GM20000 (cell line): ENCODE measurements at regions not wholly inside any gene's neighbourhood (a gene's known extent, or its start where the extent isn't known, plus 50 kb on each side); places are given as distances from the start of the nearest gene placed in this dataset.

Experiments
- DNase-seq: peaks from one replicate; pipeline ENCODE4 v3.0.0; 2012; ENCODE audit warnings: low spot score
- CTCF ChIP-seq: IDR thresholded peaks from 2 replicates; pipeline ENCODE4 v1.5.1; 2012; ENCODE audit warnings: mild to moderate bottlenecking, control low read depth; ENCODE audit errors: extremely low read depth, missing control alignments

- DNase-seq, result no peak
- no peak for TF ChIP-seq CTCF
These were observed 1296.9 kb upstream of the TMPRSS15 start for GRCh38 chr21:19700476-19700875.

- TF ChIP-seq CTCF, result no peak
- no peak for DNase-seq
These were observed 1295.5 kb upstream of the NCAM2 start for GRCh38 chr21:19702726-19703125.

GRCh38 chr21:19704832-19705231, 1293.4 kb upstream of the NCAM2 start:
- TF ChIP-seq CTCF, result no peak
- no peak for DNase-seq

GRCh38 chr21:19712441-19712840, 1285.8 kb upstream of the NCAM2 start:
- DNase-seq, result no peak
- TF ChIP-seq CTCF, result no peak

GRCh38 chr21:19713313-19713712, 1284.9 kb upstream of the NCAM2 start:
- no peak for TF ChIP-seq CTCF
- DNase-seq, result no peak

GRCh38 chr21:19724081-19724480, 1274.1 kb upstream of the NCAM2 start:
- no peak for DNase-seq
- TF ChIP-seq CTCF, result no peak

- no peak for TF ChIP-seq CTCF
- DNase-seq, result no peak
These were observed 1267.0 kb upstream of the NCAM2 start for GRCh38 chr21:19731251-19731650.
